ENCODE measurements at regions not wholly inside any gene's neighbourhood (a gene's known extent, or its start where the extent isn't known, plus 50 kb on each side); places are given as distances from the start of the nearest gene placed in this dataset.

DNA sequence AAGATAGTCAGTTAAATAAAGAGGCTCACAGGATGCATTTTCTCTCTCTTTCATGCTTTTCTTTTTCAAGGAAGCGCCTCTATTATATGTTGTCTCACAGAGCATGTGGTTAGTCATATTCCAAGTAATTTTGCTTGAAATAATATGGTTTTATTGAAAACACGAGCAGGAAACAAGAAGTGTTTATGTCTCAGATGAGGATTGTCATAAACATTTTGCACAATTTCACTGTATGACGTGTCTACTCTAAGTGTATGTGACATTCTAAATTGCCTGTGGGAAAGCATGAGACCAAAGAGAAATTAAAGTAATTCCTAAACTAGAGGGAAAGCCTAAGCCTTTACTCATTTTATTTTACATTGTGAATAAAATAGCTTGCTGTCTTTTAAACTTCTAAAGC, 818.6 kb downstream of the EPHA3 start:
- TF ChIP-seq POLR2AphosphoS5 (IDR thresholded peaks at IDR 0.05; ENCODE audit: low read depth, low read length): no peak
- no peak for TF ChIP-seq POLR2A (IDR thresholded peaks at IDR 0.05; ENCODE audit: control extremely low read depth in 1 of 2, low read depth in 2 of 2, low read length in 2 of 2)
- TF ChIP-seq, protein P1, sequence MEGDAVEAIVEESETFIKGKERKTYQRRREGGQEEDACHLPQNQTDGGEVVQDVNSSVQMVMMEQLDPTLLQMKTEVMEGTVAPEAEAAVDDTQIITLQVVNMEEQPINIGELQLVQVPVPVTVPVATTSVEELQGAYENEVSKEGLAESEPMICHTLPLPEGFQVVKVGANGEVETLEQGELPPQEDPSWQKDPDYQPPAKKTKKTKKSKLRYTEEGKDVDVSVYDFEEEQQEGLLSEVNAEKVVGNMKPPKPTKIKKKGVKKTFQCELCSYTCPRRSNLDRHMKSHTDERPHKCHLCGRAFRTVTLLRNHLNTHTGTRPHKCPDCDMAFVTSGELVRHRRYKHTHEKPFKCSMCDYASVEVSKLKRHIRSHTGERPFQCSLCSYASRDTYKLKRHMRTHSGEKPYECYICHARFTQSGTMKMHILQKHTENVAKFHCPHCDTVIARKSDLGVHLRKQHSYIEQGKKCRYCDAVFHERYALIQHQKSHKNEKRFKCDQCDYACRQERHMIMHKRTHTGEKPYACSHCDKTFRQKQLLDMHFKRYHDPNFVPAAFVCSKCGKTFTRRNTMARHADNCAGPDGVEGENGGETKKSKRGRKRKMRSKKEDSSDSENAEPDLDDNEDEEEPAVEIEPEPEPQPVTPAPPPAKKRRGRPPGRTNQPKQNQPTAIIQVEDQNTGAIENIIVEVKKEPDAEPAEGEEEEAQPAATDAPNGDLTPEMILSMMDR (IDR thresholded peaks at IDR 0.05; ENCODE audit: control extremely low read depth in 1 of 3, insufficient read depth in 1 of 3, low read depth in 1 of 3, low read length in 3 of 3): no peak
- no peak for TF ChIP-seq CHD1 (IDR thresholded peaks at IDR 0.05; ENCODE audit: low read depth, low read length)
- TF ChIP-seq, protein P2, sequence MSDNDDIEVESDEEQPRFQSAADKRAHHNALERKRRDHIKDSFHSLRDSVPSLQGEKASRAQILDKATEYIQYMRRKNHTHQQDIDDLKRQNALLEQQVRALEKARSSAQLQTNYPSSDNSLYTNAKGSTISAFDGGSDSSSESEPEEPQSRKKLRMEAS (IDR thresholded peaks at IDR 0.05): no peak
- no peak for TF ChIP-seq GABPA (IDR thresholded peaks at IDR 0.05; ENCODE audit: borderline replicate concordance, insufficient read depth, low read length)
- TF ChIP-seq SIN3A (conservative IDR thresholded peaks at IDR 0.05 in 1 of 2, IDR thresholded peaks at IDR 0.05 in 1 of 2; ENCODE audit: low read depth in 1 of 2, low read length in 2 of 2): no peak
- no peak for TF ChIP-seq NRF1 (IDR thresholded peaks at IDR 0.05; ENCODE audit: low read depth, low read length)
- TF ChIP-seq ASH2L (IDR thresholded peaks at IDR 0.05; ENCODE audit: low read length): no peak
- TF ChIP-seq EGR1 (IDR thresholded peaks at IDR 0.05; ENCODE audit: borderline replicate concordance, low read depth, low read length): no peak
- no peak for TF ChIP-seq JUN (IDR thresholded peaks at IDR 0.05; ENCODE audit: low read depth, low read length)
- TF ChIP-seq, protein P3, sequence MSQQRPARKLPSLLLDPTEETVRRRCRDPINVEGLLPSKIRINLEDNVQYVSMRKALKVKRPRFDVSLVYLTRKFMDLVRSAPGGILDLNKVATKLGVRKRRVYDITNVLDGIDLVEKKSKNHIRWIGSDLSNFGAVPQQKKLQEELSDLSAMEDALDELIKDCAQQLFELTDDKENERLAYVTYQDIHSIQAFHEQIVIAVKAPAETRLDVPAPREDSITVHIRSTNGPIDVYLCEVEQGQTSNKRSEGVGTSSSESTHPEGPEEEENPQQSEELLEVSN (IDR thresholded peaks at IDR 0.05): no peak

Measured in H1 (cell line).